ENCODE measurements at regions not wholly inside any gene's neighbourhood (a gene's known extent, or its start where the extent isn't known, plus 50 kb on each side); places are given as distances from the start of the nearest gene placed in this dataset.

- DNase-seq (ENCODE audit: low read depth in 1 of 2, low spot score in 2 of 2) (no peak), FAIRE-seq (no peak)
- ChIA-PET CTCF (ENCODE audit: partially characterized antibody) (no interaction called here), POLR2A (ENCODE audit: partially characterized antibody) (no interaction called here)
- H2AFZ ChIP-seq (ENCODE audit: low read length), result no peak overlapping the region
- H3K4me2 ChIP-seq (ENCODE audit: insufficient read depth in 1 of 2, low read depth in 2 of 2, low read length in 2 of 2), result no peak overlapping the region
- H3K4ac ChIP-seq (replicated peaks; ENCODE audit: insufficient read length, low read depth, low read length), result no peak overlapping the region
- no peak overlapping the region for H3K23ac ChIP-seq (ENCODE audit: insufficient read length)
- H4K5ac ChIP-seq (ENCODE audit: insufficient read length, low read depth, low read length), result no peak overlapping the region
- H4K20me1 ChIP-seq (replicated peaks in 1 of 2; ENCODE audit: control insufficient read depth in 1 of 2, insufficient read depth in 2 of 2, low read length in 2 of 2), result no peaks in the 10 kb centered on the region
- no peak overlapping the region for H2BK5ac ChIP-seq (ENCODE audit: low read depth, low read length)
- H3K14ac ChIP-seq (ENCODE audit: insufficient read length), result no peak overlapping the region
- no peak overlapping the region for H4K91ac ChIP-seq (replicated peaks; ENCODE audit: insufficient read length, low read length)
- no peak overlapping the region for H2BK15ac ChIP-seq (ENCODE audit: low read length)
- H3K27ac ChIP-seq (ENCODE audit: low read depth, low read length), result no peak overlapping the region
- H2BK20ac ChIP-seq (ENCODE audit: low read length), result no peak overlapping the region
- H3K56ac ChIP-seq (replicated peaks; ENCODE audit: insufficient read length, low read depth, low read length), result no peak overlapping the region
- TF ChIP-seq CTBP2 (IDR thresholded peaks at IDR 0.05; ENCODE audit: borderline replicate concordance, insufficient read depth, insufficient read length, low read length) (no peak), TAF7 (optimal IDR thresholded peaks at IDR 0.05; ENCODE audit: borderline replicate concordance, low read depth, low read length) (no peak), BCL11A (IDR thresholded peaks at IDR 0.05; ENCODE audit: low read depth in 2 of 2, low read length in 2 of 2) (no peak), CTCF (IDR thresholded peaks at IDR 0.05; ENCODE audit: control extremely low read depth in 1 of 3, insufficient read depth in 1 of 3, low read depth in 1 of 3, low read length in 3 of 3) (no peak), TAF1 (IDR thresholded peaks at IDR 0.05; ENCODE audit: low read depth, low read length) (no peak), NRF1 (IDR thresholded peaks at IDR 0.05; ENCODE audit: low read depth, low read length) (no peak), E2F6 (IDR thresholded peaks at IDR 0.05) (no peak), SP1 (IDR thresholded peaks at IDR 0.05; ENCODE audit: low read depth, low read length) (no peak), POU5F1 (IDR thresholded peaks at IDR 0.05; ENCODE audit: low read depth, low read length) (no peak)
- no peaks in the 10 kb centered on the region for H3K23me2 ChIP-seq (ENCODE audit: low read depth, low read length)
- H2BK120ac ChIP-seq (replicated peaks; ENCODE audit: low read depth, low read length), result no peak overlapping the region
- H3K9ac ChIP-seq (replicated peaks in 1 of 4; ENCODE audit: extremely low read depth in 1 of 4, low read depth in 3 of 4, low read length in 3 of 4), result no peak overlapping the region
- no peaks in the 10 kb centered on the region for H3K79me1 ChIP-seq (ENCODE audit: low read depth, low read length)
- H3K27me3 ChIP-seq (replicated peaks in 1 of 4; ENCODE audit: control insufficient read depth in 3 of 4, extremely low read depth in 1 of 4, insufficient read depth in 3 of 4, low read length in 3 of 4), result no peaks in the 10 kb centered on the region
- no peak overlapping the region for H3K4me3 ChIP-seq (ENCODE audit: extremely low read depth in 1 of 4, insufficient read depth in 2 of 4, low read depth in 3 of 4, low read length in 4 of 4)
- no peak overlapping the region for H4K8ac ChIP-seq (ENCODE audit: extremely low read depth, insufficient read depth, low read length)
- H3K36me3 ChIP-seq (ENCODE audit: control insufficient read depth in 2 of 4, insufficient read depth in 4 of 4, low read length in 3 of 4), result no peaks in the 10 kb centered on the region
- no peak overlapping the region for H2BK12ac ChIP-seq (ENCODE audit: low read depth, low read length)
- no peaks in the 10 kb centered on the region for H3K9me3 ChIP-seq (ENCODE audit: insufficient read depth in 2 of 2, low read depth in 1 of 2, low read length in 1 of 2)
- H2AK5ac ChIP-seq (ENCODE audit: low read depth, low read length), result no peak overlapping the region
- no peaks in the 10 kb centered on the region for H3K4me1 ChIP-seq (replicated peaks in 1 of 4; ENCODE audit: control insufficient read depth in 3 of 4, insufficient read depth in 4 of 4, low read length in 3 of 4)
- no peaks in the 10 kb centered on the region for H3K79me2 ChIP-seq (ENCODE audit: control insufficient read depth in 1 of 2, insufficient read depth in 2 of 2, low read length in 2 of 2)
- no peak overlapping the region for H3K18ac ChIP-seq (ENCODE audit: extremely low read depth, low read length)
Observed at GRCh38 chr9:90368241-90368640, 274.4 kb downstream of the DIRAS2 start.

Data from H1 (cell line).